Natural killer cell (primary cell): ENCODE measurements at regions not wholly inside any gene's neighbourhood (a gene's known extent, or its start where the extent isn't known, plus 50 kb on each side); places are given as distances from the start of the nearest gene placed in this dataset.

Source experiments
- ATAC-seq, 3 donors: fragments of 150-1000 bp in 2 of 3; fragments of 200-7000 bp in 1 of 3; cut with Tn5 transposase; 1 replicate in 1 of 3; 2 replicates in 2 of 3; pipeline ENCODE4 v1.10.0; 2021; ENCODE audit warnings: mild to moderate bottlenecking in 2 of 3, moderate library complexity in 2 of 3
- DNase-seq, 2 donors: peaks; one replicate each; pipeline versions ENCODE4 v3.0.0 to v3.0.0-alpha.2; 2013 to 2021; ENCODE audit warnings: mixed read lengths in 1 of 2
- H3K27ac ChIP-seq: one replicate; pipeline ENCODE4 v1.5.1; 2013; ENCODE audit warnings: mild to moderate bottlenecking, low read length
- H3K27me3 ChIP-seq: one replicate; pipeline ENCODE4 v1.6.1; 2013; ENCODE audit warnings: low read length; ENCODE audit not compliant: control insufficient read depth, insufficient read depth
- H3K36me3 ChIP-seq: one replicate; pipeline ENCODE4 v1.6.1; 2013; ENCODE audit warnings: low read length; ENCODE audit not compliant: control insufficient read depth, insufficient read depth
- H3K4me1 ChIP-seq: one replicate; pipeline ENCODE4 v1.6.1; 2013; ENCODE audit warnings: low read length; ENCODE audit not compliant: control insufficient read depth, insufficient read depth
- H3K4me3 ChIP-seq: one replicate; pipeline ENCODE4 v1.5.1; 2013; ENCODE audit warnings: low read length
- H3K9me3 ChIP-seq: one replicate; pipeline ENCODE4 v1.6.1; 2013; ENCODE audit warnings: low read length; ENCODE audit not compliant: control insufficient read depth, insufficient read depth
- H3K27ac Mint-ChIP-seq, 2 donors: one replicate each; pipeline ENCODE4 v1.8.0; 2022; ENCODE audit warnings: mild to moderate bottlenecking in 2 of 2, mixed read lengths in 2 of 2, moderate library complexity in 1 of 2
- H3K27me3 Mint-ChIP-seq, 2 donors: one replicate each; pipeline ENCODE4 v1.8.0; 2022; ENCODE audit warnings: low read depth in 2 of 2, mixed read lengths in 2 of 2
- H3K36me3 Mint-ChIP-seq: one replicate; pipeline ENCODE4 v1.8.0; 2022; ENCODE audit warnings: mixed read lengths
- H3K4me1 Mint-ChIP-seq, 2 donors: one replicate each; pipeline ENCODE4 v1.8.0; 2022; ENCODE audit warnings: mixed read lengths in 2 of 2
- H3K4me3 Mint-ChIP-seq: one replicate; pipeline ENCODE4 v1.8.0; 2022; ENCODE audit warnings: mild to moderate bottlenecking, moderate library complexity, mixed read lengths
- H3K9me3 Mint-ChIP-seq, 2 donors: one replicate each; pipeline ENCODE4 v1.8.0; 2022; ENCODE audit warnings: mixed read lengths in 2 of 2
- WGBS: methylation state at CpG from one replicate; pipeline ENCODE4 v1.1.7; 2013; ENCODE audit warnings: missing lambda C conversion rate; ENCODE audit not compliant: insufficient coverage; 5-methylcytosine and 5-hydroxymethylcytosine counted together
- intact Hi-C: fragments of 100-400 bp; cut with micrococcal nuclease; formaldehyde crosslinking; loops from one replicate; pipeline ENCODE4 v1.14.2; 2022
- TF ChIP-seq, protein P1 (sequence below): fragments of 200-600 bp; IDR thresholded peaks from one replicate; pipeline ENCODE4 v1.8.0; 2022; ENCODE audit warnings: antibody characterized with exemption

DNA sequence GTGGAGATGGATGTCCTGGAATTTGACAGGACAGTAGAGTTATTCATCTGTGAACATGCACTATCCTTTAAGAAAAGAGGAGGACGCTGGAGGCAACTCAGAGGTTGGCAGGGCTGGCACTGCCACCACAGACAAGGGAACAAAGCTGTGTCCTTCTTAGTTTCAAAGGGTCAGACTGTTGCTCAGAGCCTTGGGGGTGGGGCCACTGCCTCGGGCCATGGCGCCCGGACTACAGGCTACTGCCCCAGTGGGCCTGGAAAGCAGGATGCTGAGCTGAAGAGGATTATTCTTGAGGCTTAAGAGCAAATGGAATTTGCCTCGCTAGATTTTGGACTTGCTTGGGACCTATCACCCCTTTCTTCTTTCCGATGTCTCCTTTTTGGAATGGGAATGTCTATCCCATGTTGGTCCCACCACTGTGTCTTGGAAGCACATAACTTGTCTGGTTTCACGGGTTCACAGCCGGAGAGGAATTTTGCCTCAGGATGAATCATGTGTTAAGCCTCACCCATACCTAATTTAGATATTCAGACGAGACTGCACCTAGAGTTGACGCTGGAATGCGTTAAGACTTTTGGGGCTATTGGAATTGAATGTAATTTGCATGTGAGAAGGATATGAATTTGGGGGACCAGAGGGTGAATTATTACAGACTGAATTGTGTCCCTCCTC is 114.8 kb upstream of the RFLNA start:
- no peaks in the 10 kb centered on the region for H3K4me1 Mint-ChIP-seq
- no peak for ATAC-seq
- H3K27me3 Mint-ChIP-seq, result peaks cover 6 to 27% of the 10 kb centered on the region in 2 donors
- TF ChIP-seq, protein P1, sequence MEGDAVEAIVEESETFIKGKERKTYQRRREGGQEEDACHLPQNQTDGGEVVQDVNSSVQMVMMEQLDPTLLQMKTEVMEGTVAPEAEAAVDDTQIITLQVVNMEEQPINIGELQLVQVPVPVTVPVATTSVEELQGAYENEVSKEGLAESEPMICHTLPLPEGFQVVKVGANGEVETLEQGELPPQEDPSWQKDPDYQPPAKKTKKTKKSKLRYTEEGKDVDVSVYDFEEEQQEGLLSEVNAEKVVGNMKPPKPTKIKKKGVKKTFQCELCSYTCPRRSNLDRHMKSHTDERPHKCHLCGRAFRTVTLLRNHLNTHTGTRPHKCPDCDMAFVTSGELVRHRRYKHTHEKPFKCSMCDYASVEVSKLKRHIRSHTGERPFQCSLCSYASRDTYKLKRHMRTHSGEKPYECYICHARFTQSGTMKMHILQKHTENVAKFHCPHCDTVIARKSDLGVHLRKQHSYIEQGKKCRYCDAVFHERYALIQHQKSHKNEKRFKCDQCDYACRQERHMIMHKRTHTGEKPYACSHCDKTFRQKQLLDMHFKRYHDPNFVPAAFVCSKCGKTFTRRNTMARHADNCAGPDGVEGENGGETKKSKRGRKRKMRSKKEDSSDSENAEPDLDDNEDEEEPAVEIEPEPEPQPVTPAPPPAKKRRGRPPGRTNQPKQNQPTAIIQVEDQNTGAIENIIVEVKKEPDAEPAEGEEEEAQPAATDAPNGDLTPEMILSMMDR, result no peak
- Histone ChIP-seq H3K27me3 (no peaks in the 10 kb centered on the region), H3K9me3 (no peaks in the 10 kb centered on the region), H3K36me3 (no peaks in the 10 kb centered on the region), H3K27ac (no peak overlapping the region), H3K4me1 (no peaks in the 10 kb centered on the region), H3K4me3 (no peak overlapping the region)
- H3K36me3 Mint-ChIP-seq, result no peaks in the 10 kb centered on the region
- no peak for DNase-seq
- no peak overlapping the region for H3K27ac Mint-ChIP-seq
- H3K4me3 Mint-ChIP-seq, result no peak overlapping the region
- intact Hi-C loops, result no loop called here
- no peaks in the 10 kb centered on the region for H3K9me3 Mint-ChIP-seq
- 77% methylated on average over 11 of the region's 11 CpGs for WGBS

DNA sequence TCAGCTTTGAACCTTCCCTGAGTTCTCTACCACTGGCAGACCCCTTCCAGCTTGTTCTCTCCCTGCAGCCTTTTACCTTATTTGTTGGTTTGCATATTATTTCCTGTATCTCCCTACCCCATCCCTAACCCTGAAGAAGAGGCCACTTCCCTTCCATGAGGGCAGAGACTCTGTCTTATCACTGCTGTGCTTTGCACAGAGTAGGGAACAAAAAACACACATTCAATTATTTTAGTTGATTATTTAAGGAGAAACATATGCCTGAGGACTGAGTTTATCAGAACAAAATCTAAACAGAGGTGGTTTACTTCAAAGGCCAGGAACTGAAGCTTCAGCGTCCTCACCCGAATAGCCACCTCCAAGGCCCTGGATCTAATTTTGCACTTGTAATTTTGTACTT is 111.7 kb upstream of the RFLNA start:
- no peaks in the 10 kb centered on the region for H3K9me3 Mint-ChIP-seq
- H3K4me3 ChIP-seq, result no peak overlapping the region
- WGBS, result 29% methylated on average over 2 of the region's 2 CpGs

DNA sequence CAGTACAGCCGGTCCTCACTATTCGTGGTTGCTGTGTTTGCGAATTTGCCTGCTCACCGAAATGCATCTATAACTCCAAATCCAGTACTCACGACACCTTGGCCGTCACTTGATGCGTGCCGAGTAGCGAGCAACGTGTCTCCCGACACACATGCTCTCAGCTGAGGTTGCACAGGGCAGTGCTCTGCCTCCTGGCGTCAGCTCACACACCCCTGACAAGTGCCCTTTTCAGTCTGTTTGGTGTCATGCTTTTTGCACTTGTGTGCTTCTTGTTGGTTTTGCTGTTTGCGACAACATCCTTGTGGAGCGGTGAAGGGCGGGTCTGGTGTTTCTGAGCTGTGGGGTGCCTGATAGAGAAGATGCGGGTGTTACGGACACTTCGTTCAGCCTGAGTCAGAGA is 110.4 kb upstream of the RFLNA start:
- ATAC-seq (no peak), DNase-seq (no peak)
- no peaks in the 10 kb centered on the region for H3K27me3 ChIP-seq
- Mint-ChIP-seq H3K27me3 (peaks cover 0 to 3% of the 10 kb centered on the region in 2 donors), H3K9me3 (no peaks in the 10 kb centered on the region), H3K4me1 (no peaks in the 10 kb centered on the region), H3K4me3 (no peak overlapping the region), H3K36me3 (no peaks in the 10 kb centered on the region), H3K27ac (no peak overlapping the region)
- no peaks in the 10 kb centered on the region for H3K36me3 ChIP-seq
- H3K27ac ChIP-seq, result no peak overlapping the region
- H3K4me1 ChIP-seq, result no peaks in the 10 kb centered on the region
- intact Hi-C loops, result no loop called here
- H3K4me3 ChIP-seq, result no peak overlapping the region
- WGBS, result 93% methylated on average over 18 of the region's 18 CpGs
- H3K9me3 ChIP-seq, result no peaks in the 10 kb centered on the region
- TF ChIP-seq, protein P1, result no peak

More for the DNA sequence above, 111.7 kb upstream of the RFLNA start:
- Histone ChIP-seq H3K36me3 (no peaks in the 10 kb centered on the region), H3K9me3 (no peaks in the 10 kb centered on the region), H3K4me1 (no peaks in the 10 kb centered on the region), H3K27ac (no peak overlapping the region), H3K27me3 (no peaks in the 10 kb centered on the region)
- no peaks in the 10 kb centered on the region for H3K4me1 Mint-ChIP-seq
- DNase-seq (no peak), ATAC-seq (no peak)
- TF ChIP-seq, protein P1, result no peak
- intact Hi-C loops, result no loop called here
- no peak overlapping the region for H3K4me3 Mint-ChIP-seq
- no peaks in the 10 kb centered on the region for H3K36me3 Mint-ChIP-seq
- H3K27ac Mint-ChIP-seq, result no peak overlapping the region
- peaks cover under 1 to 7% of the 10 kb centered on the region in 2 donors for H3K27me3 Mint-ChIP-seq
